HG03280 (cell line): ENCODE measurements at regions not wholly inside any gene's neighbourhood (a gene's known extent, or its start where the extent isn't known, plus 50 kb on each side); places are given as distances from the start of the nearest gene placed in this dataset.

Experiments used
- ATAC-seq: cut with Tn5 transposase; IDR thresholded peaks from one replicate; pipeline ENCODE4 v1.9.1; 2021; ENCODE audit warnings: mild to moderate bottlenecking, moderate library complexity; ENCODE audit not compliant: unreplicated experiment

GRCh38 chr13:90397503-90397902, 950.0 kb upstream of the MIR17HG start:
- ATAC-seq: no peak

GRCh38 chr13:90400372-90400771, 947.1 kb upstream of the MIR17HG start:
- ATAC-seq: no peak

GRCh38 chr13:90401150-90401549, 946.3 kb upstream of the MIR17HG start:
- no peak for ATAC-seq

- ATAC-seq: no peak
Observed at GRCh38 chr13:90402102-90402501, 945.4 kb upstream of the MIR17HG start.

GRCh38 chr13:90402613-90403012, 944.9 kb upstream of the MIR17HG start:
- ATAC-seq: no peak

- ATAC-seq: no peak
Observed at GRCh38 chr13:90403330-90404082, 944.0 kb upstream of the MIR17HG start.

GRCh38 chr13:90405301-90405700, 942.2 kb upstream of the MIR17HG start:
- ATAC-seq: no peak

GRCh38 chr13:90412980-90413379, 934.5 kb upstream of the MIR17HG start:
- ATAC-seq: no peak

- ATAC-seq: no peak
Observed at GRCh38 chr13:90413548-90413947, 933.9 kb upstream of the MIR17HG start.

- no peak for ATAC-seq
Observed at GRCh38 chr13:90414691-90415596, 932.5 kb upstream of the MIR17HG start.

- no peak for ATAC-seq
Observed at GRCh38 chr13:90415902-90416301, 931.6 kb upstream of the MIR17HG start.

GRCh38 chr13:90416519-90416918, 931.0 kb upstream of the MIR17HG start:
- no peak for ATAC-seq

- no peak for ATAC-seq
Observed at GRCh38 chr13:90416938-90417337, 930.5 kb upstream of the MIR17HG start.

GRCh38 chr13:90420683-90421082, 926.8 kb upstream of the MIR17HG start:
- ATAC-seq: no peak

GRCh38 chr13:90427322-90428272, 919.9 kb upstream of the MIR17HG start:
- no peak for ATAC-seq

GRCh38 chr13:90428522-90429210, 918.8 kb upstream of the MIR17HG start:
- no peak for ATAC-seq

GRCh38 chr13:90430127-90430526, 917.4 kb upstream of the MIR17HG start:
- no peak for ATAC-seq

GRCh38 chr13:90436697-90437096, 910.8 kb upstream of the MIR17HG start:
- no peak for ATAC-seq

GRCh38 chr13:90438576-90438975, 908.9 kb upstream of the MIR17HG start:
- no peak for ATAC-seq

- ATAC-seq: no peak
Observed at GRCh38 chr13:90443268-90443667, 904.2 kb upstream of the MIR17HG start.
